Embryonic facial prominence (tissue), 1 donor: ENCODE measurements at regions not wholly inside any gene's neighbourhood (a gene's known extent, or its start where the extent isn't known, plus 50 kb on each side); places are given as distances from the start of the nearest gene placed in this dataset.
A peak's percentile ranks its signal among the peaks of the same experiment; 100 is the strongest.
"Not testable (repeated sequence)": the region's sequence is repeated elsewhere in the genome, so short reads cannot be mapped to it uniquely, and the experiment has no call there.

Experiments used
- DNase-seq: peaks from one replicate; pipeline ENCODE4 v3.0.0-alpha.2; 2016; ENCODE audit errors: extremely low spot score

DNA sequence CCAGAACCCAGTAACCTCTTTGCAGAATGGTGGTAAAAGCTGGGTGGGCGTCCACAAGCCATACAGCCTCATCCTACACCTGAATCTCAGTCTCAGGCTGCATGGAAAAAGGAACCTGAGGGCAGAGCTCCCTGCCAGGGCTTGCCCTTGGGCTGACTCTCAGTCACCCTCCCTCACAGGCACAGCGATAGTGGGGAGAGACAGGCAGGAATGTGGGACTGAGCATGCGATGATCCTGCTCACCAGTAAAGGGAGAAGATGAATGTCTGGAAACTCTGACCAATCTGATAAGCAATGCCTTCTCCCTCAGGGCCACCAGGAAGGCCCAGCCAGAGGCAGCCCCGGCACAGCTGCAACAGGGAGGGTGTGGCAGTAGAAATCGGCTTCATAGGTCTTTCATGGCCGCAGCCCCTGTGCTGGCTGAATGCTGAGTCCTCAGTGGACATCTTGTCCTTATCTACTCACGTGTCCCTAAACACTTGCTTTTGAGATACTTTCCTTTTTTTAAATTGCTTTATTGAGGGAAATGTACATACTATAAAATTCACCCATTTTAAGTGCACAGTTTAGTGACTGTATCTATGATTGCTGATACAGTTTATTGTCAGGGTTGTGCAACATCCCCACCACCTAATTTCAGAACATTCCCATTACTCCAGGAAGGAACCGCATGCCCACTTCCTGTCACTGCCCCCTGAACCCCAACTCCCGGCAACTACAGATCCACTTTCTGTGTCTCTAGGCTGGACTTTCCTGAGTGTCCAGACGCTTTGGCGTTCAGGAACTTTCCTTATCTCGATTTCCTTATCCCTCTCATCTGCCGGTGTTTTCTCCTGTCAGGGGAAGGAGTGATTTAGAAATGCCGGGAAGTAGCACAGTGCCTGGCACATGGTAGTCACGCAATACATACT is 258.1 kb downstream of the PCNX1 start:
- DNase-seq, result no peak

DNA sequence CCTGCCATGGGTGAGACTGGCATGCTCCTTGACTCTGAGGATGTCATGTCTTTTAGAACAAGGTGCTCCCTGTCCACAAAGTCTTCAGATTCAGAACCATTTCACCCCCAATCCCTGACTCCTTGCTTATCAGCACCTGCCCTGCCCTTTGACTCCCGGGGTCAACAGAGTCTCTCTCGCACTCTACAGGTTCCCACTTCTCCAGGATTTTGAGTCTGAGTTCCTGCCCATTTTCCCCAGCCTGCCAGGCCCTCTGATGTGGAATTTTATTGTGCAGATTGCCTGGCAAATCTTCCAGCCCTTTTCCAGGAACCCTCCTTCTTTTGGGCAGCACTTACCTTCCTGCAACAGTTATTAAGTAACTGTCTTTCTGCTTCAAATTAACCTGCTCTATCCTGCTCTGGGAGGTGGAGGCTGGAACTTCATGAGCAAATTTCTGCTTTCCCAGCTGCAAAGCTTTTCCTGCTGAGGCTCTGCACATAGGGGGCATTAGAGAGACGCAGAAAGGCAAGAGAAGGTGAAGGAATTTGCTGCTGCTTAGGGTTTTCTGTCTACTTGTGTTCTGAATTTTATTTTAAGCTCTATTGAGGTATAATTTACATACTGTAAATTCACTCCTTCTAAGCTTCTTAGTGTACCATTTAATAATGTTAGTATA is 259.1 kb downstream of the PCNX1 start:
- DNase-seq, result peak; percentile 14

DNA sequence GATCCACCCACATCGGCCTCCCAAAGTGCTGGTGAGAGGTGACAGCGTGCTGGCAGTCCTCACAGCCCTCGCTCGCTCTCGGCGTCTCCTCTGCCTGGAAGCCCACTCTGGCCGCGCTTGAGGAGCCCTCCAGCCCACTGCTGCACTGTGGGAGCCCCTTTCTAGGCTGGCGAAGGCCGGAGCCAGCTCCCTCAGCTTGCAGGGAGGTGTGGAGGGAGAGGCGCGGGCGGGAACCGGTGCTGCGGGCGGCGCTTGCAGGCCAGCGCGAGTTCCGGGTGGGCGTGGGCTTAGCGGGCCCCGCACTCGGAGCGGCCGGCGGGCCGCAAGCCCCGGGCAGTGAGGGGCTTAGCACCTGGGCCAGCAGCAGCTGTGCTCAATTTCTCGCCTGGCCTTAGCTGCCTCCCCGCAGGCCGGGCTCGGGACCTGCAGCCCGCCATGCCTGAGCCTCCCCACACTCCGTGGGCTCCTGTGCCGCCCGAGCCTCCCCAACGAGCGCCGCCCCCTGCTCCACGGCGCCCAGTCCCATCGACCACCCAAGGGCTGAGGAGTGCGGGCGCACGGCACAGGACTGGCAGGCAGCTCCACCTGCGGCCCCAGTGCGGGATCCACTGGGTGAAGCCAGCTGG is 260.2 kb downstream of the PCNX1 start:
- not testable (repeated sequence) for DNase-seq

DNA sequence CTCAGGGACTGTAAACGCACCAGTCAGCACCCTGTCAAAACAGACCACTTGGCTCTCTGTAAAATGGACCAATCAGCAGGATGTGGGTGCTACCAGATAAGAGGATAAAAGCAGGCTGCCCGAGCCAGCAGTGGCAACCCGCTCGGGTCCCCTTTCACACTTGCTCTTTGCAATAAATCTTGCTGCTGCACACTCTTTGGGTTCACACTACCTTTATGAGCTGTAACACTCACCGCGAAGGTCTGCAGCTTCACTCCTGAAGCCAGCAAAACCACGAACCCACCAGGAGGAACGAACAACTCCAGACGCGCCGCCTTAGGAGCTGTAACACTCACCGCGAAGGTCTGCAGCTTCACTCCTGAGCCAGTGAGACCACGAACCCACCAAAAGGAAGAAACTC is 260.9 kb downstream of the PCNX1 start:
- not testable (repeated sequence) for DNase-seq

DNA sequence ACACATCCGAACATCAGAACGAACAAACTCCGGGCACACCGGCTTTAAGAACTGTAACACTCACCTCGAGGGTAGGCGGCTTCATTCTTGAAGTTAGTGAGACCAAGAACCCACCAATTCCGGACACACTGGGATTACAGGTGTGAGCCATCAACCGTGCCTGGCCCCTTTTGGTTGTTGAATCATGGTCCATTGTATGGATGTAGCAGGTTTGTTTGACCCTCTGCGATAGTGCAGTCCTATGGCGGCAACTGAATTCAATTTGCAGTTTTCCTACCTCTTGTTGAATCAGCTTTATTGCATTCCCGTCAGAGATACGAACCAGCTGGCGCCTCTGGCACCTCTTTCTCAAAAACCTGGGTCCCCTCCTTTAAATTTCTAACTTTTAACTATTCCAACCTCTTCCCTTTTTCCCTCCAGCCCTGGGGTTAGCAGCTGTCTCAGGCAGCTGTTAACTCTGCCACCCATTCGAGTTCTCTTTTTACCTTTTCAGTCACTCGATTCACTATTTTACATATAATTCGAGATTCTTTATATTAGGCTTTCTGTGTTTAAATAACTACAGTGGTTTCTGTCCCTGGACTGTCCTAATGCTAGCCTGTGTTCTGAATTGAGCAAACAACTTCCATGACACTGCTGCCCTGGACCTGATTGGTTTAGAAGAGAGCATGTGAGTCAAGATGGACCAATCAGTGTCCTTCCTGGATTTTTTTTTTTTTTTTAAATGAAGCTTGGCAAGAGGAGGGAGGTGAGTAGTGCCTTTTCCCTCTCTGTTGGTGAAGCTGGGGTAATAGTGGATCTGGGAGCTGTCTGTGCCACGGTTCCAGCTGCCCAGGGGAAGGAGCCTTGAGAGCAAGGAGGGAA is 261.5 kb downstream of the PCNX1 start:
- no peak for DNase-seq

DNA sequence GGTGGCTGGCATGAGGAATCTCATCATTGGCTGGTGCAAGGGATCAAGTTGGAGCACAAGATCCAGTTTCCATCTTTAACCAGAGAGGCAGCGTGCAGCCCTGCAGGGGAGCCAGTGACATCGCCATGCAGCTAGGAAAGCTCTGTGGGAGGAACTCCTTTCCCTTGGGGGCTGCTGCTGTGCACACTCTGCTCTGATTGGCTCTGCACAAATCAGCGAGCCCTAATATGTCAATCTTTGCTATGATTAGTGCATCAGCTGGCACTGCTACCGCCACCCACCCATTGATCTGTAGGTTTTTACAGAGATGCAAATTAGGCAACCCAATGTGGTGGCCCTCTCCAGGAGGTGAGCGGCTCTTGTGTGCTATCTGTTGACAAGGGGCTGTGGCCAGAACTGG is 262.6 kb downstream of the PCNX1 start:
- DNase-seq, result no peak

DNA sequence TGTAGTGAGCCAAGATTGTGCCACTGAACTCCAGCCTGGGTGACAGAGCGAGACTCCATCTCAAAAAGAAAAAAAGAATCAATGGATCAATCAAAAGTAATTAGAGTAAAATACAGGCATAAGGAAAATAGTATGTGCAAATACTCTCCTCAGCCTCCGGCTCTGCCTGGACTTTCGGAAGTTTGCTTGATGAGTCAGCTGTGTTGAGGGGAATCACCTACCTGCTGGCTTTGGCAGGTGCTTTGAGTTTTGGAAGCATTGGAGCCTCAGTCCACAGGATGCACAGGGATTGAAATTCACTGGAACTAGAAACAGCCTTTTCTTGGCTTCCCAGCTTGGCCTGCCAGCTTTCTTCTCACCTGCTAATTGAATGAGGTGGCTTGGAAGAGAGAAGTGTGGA is 268.2 kb downstream of the PCNX1 start:
- no peak for DNase-seq

DNA sequence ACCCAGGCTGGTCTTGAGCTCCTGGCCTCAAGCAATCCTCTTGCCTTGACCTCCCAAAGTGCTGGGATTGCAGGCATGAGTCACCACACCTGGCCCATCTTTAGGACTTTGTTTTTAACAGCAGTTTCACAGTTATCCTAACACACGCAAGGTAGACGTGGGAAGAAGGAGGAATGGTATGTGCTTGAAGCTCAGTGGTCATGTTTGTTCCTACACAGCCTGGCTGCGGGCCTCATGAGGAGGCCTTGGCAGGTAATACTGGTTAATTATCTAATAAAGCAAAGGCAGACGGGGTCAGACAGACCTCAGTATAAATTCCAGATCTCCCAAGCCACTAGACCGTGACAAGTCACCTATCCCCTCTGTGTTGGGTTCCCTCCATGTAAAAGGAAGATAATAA is 271.8 kb downstream of the PCNX1 start:
- no peak for DNase-seq

DNA sequence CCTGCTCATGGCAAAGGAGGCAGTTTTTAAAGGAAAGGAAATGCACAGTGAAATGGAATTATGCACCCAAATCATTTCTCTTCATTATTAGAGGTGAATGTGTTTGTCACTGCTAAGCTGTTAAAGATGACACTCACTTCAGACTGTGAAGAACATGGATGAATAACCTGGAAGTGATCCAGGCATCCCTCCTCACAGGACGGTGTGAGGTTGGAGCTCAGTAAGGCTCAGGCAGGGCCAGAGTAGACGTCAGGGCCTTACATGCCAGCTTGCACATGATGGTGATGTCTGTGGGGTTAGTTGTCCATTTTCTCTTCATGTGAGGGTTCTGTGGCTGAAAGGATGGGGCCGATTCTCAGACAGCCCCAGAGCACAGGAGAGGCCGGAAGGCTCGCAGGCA is 273.1 kb downstream of the PCNX1 start:
- no peak for DNase-seq

DNA sequence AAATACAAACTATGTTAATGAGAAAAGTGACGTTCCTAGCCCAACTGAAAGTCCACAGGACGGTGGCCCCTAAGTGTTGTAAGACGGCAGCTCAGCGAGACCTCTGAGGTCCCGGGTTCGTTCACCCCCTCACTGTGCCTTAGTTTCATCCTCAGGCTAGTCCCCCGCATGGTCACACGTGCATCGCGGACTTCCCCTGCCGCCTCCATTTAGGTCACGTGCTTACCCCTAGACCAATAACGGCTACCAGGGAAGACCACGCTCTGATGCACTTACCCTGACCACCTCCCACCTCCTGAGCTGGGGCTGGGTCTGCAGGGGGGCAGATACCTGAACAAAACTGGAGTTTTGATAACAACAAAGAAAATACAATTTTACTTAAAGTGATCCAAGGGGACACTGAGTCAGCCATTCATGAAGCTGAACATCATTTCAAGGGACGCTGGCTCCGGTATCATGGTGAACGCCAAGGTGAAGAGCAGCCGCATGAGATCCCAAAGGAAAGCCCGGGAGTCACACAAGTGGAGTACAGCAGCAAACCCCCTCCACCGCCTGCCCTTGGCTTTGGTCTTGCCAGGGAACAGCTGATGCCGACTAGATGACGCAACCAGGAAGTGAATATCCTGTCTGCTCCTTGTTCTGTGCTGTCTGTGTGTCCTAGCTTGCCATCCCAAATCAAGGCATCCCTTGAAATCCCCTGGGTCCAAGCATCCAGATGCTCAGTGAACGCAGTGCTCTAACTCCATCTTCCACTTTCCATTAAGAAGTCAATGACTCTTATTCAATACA is 274.1 kb downstream of the PCNX1 start:
- no peak for DNase-seq

DNA sequence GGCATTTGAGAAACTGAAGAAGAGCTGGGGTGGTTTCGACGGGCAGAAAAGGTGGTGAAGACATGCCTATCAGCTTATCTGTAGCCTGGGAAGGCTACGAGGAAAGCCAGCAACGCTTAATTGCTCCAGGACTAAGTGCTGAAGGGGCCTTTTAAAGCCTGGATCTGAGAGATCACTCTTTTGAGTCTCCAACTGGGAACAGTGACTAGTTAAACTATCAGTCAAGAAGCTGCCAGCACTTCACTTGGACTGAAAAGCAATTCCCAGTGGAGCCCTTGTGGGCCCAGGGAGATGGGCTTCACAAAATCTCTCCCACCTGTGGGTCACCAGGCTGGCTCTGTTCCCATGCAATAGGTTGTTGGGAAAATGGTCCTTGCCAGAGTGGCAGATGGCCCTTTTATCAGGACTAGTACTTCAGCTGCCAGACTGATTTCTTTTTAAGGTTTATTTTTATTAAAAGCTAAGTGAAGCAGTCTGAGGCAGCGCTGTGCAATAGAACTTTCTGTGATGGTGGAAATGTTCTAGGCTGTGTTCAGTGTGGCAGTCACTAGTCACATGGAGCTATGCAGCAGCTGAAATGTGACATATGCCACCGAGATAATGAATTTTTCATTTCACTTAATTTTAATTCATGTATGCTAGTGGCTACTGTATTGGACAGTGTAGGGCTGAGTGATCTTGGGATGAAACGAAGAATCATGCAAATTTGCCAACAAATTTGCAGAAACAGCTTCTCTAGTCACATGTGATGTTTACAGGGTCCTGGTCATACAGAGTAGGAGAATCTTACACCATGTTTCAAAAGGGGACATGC is 276.8 kb downstream of the PCNX1 start:
- DNase-seq, result no peak

DNA sequence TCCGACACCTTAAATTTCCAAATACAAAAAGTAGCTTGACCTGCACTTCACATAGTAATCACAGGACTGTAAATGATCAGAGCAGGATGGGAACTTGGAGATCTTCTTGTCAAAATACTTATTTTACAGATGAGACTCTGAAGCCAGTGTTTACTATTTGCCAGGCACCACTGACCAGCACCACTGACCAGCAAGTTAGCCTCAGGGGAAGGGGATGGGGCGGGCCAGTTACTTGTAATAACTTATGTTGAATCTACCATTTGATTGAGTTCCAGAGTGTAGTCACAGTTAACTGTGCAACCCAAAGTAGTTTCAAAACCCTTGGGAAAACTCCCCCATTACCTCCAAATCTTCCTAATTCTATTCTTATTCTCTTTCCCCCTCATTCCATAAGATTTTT is 278.4 kb downstream of the PCNX1 start:
- DNase-seq, result no peak

DNA sequence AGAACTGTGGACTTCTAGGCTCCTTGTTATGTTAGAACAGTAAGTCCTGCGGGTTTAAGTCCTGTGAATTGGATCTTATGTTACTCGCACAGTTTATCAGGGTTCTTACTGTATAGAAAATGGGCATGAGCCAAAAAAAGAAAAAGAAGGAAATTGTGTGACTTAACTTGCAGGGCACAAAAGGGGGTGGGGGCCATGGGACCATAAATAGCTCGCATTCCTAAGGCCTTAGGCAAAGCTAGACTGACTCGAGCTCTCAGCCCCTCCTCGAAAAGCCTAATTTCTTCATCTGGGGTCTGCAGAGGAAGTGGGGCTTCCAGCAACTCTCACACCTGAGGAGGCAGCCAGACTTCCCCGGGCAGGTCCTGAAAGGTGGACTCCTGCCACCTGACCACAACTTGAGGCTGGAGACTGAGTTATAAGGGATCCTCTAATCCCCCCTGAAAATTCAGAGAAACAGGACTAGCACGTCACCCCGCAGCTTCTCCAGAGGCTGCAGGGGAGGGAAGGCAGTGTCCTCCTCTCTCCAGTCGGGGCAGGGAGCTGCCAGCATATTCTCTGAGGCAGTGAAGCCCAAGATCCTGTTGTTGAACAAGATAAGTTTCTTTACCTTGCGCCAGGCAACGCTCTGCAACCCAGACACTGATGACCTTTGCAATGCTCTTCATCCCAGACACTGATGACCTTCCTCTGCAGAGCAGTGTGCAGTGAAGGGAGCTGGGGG is 280.5 kb downstream of the PCNX1 start:
- no peak for DNase-seq

DNA sequence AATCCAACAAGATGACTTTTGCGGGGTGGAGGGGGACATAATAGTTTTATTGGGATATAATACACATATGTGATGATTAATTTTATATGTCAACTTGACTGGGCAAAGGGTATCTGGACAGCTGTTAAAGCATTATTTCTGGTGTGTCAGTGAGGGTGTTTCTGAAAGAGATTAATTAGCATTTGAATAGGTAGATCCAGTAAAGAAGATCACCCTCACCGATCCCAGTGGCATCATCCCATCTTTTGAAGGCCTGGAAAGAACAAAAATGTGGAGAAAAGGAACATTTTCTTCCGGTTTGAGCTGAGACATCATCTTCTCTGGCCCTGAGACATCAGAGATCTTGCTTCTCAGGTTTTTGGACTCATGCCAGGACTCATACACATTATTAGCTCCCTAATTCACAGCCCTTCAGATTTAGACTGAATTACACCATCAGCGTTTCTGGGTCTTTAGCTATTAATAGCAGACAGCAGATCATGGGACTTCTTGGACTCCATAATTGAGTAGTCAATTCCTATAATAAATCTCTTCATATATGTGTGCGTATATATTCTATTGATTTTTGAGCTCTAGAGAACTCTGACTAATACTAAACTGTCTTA is 283.6 kb downstream of the PCNX1 start:
- DNase-seq, result no peak

DNA sequence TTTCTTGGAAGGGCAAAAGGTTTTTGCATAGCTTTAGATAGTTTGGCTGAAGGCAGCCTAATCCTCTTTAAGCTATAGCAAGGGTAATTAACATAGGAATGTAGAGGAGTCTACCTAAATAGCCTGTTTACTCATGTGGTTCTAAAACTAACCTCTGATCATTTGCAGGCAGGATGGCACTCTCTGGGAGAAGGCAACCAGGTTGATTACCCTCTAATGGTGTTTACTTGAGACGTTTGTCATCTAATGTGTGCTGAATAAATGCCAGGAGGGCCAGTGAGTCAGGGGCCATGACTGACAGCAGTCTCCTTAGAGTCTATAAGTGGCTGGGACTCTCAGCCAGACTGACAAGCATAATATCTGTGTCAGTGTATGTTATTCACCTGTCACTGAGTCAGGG is 286.4 kb downstream of the PCNX1 start:
- no peak for DNase-seq

DNA sequence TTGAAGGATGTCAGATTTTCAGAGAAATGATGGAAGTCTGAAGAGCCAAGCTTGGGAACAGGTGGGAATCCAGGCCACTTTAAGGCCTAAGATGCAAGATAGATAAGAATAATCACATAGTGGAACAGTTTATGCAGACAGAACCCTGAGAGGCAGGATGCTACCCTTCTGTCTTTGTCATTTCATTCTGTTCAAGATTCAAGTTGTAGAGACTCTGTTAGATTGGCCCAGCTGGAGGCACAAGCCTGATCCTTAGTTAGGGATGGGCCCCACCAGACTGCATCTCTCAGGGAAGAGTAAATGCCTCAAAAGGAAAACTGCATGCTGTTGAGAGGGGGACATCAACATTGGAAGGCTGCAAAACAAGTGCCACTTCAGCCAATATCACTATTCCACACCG is 287.0 kb downstream of the PCNX1 start:
- no peak for DNase-seq

DNA sequence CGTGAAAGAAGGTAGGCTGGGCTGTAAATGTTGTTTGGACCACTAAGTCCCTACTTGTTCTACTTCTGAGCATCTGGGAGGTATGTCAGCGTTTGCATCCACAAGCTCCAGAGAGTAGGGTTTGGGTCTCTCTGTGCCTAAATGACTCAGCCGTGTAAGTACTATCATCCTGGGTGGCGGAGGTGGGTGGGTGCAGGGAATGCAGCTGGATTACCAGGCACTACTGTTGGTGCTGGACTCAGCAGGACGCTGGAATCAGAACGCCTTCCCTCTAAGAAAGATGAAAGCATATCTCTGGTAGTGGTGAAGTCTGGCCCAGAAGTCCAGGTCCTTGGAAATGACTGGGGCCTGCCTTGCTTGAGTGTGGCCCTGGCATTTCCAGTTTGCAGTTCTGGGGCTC is 289.7 kb downstream of the PCNX1 start:
- no peak for DNase-seq

DNA sequence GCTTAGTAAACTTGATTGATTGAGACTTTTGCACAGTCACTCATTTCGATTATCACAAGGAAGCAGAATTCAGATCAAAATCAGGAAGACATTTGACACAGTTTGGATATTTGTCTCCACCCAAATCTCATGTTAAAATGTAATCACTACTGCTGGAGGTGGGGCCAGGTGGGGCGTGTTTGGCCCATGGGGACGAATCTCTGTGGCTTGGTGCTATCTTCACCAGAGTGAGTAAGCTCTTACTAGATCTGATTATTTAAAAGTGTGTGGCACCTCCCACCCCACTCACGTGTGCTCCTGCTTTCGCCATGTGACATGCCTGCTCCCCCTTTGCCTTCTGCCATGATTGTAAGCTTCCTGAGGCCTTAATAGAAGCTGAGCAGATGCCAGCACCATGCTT is 291.4 kb downstream of the PCNX1 start:
- no peak for DNase-seq

DNA sequence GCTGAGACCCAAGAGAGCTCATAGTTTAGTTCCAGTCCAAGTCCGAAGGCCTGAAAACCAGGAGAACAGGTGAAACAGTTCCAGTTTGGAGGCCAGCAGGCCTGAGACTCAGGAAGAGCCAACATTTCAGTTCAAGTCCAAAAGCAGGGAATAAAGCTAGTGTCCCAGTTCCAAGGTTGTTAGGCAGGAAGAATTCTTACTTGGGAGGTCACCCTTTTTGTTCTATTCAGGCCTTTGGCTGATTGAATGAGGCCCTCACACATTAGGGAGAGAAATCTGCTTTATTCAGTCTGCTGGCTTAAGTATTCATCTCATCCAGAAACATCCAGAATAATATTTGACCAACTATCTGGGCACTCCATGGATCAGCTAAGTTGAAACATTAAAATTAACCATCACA is 294.6 kb downstream of the PCNX1 start:
- DNase-seq, result no peak
